DOHH2 (cell line): ENCODE measurements at regions not wholly inside any gene's neighbourhood (a gene's known extent, or its start where the extent isn't known, plus 50 kb on each side); places are given as distances from the start of the nearest gene placed in this dataset.

Experiments used
- EZH2phosphoT487 ChIP-seq: fragments of 200-600 bp; sonication (generic); IDR thresholded peaks from 2 replicates; pipeline ENCODE4 v1.6.1; 2017; ENCODE audit warnings: borderline replicate concordance, mild to moderate bottlenecking, antibody characterized with exemption, low read length, moderate library complexity, mixed read lengths
- TF ChIP-seq, protein P1 (sequence below): fragments of 200-600 bp; sonication (generic); IDR thresholded peaks from one replicate; pipeline ENCODE4 v1.5.1; 2014; ENCODE audit warnings: antibody characterized with exemption, mild to moderate bottlenecking, low read depth, low read length; ENCODE audit not compliant: poor library complexity, severe bottlenecking

DNA sequence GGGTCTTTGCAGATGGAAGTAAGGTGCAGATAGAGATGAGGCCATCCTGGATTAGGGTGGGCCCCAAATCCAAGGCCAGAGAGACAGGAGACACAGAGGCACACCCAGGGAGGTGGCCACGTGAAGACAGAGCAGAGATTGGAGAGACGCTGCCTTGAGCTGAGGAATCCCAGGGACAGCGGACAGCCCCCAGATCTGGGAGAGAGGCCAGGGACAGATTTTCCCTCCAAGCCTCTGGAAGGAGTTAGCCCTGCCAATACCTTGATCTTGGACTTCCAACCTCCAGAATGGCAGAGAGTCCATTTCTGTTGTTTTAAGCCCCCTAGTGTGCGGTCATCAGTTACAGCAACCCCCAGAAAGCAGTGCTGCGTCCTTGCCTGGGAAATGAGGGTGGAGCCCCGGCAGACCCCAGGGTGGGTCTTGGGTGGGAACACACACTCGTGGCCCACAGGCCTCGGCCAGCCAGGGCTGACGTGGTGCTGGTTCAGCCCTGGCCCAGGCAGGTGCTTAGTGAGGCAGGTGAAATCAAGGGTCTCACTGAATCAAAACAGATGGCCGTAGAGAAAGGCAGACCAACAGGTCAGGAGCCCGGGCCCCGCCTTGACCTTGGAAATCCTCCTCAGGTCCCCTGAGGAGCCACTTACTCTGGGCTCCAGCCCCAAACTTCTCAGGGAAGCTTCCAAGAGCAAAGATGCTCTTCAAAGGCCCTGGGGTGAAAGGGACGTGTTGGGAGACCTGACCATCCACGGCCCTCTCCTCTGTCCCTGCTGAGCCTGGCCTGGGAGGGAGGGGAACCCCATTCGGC, 169.3 kb downstream of the RBFOX3 start:
- TF ChIP-seq, protein P1, sequence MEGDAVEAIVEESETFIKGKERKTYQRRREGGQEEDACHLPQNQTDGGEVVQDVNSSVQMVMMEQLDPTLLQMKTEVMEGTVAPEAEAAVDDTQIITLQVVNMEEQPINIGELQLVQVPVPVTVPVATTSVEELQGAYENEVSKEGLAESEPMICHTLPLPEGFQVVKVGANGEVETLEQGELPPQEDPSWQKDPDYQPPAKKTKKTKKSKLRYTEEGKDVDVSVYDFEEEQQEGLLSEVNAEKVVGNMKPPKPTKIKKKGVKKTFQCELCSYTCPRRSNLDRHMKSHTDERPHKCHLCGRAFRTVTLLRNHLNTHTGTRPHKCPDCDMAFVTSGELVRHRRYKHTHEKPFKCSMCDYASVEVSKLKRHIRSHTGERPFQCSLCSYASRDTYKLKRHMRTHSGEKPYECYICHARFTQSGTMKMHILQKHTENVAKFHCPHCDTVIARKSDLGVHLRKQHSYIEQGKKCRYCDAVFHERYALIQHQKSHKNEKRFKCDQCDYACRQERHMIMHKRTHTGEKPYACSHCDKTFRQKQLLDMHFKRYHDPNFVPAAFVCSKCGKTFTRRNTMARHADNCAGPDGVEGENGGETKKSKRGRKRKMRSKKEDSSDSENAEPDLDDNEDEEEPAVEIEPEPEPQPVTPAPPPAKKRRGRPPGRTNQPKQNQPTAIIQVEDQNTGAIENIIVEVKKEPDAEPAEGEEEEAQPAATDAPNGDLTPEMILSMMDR = no peak
- no peak for TF ChIP-seq EZH2phosphoT487
